Suprapubic skin (tissue), 4 donors: ENCODE measurements at regions not wholly inside any gene's neighbourhood (a gene's known extent, or its start where the extent isn't known, plus 50 kb on each side); places are given as distances from the start of the nearest gene placed in this dataset.

Experiments used
- DNase-seq, 2 donors: peaks; one replicate each; pipeline ENCODE4 v3.0.0-alpha.2; 2019; ENCODE audit warnings: low spot score in 2 of 2
- H3K27ac ChIP-seq: fragments of 200-600 bp; sonication (generic); one replicate; pipeline ENCODE4 v1.5.1; 2019
- H3K27me3 ChIP-seq: fragments of 200-600 bp; sonication (generic); one replicate; pipeline ENCODE4 v1.5.1; 2019
- H3K36me3 ChIP-seq: fragments of 200-600 bp; sonication (generic); one replicate; pipeline ENCODE4 v1.5.1; 2019
- H3K4me1 ChIP-seq: fragments of 200-600 bp; sonication (generic); one replicate; pipeline ENCODE4 v1.5.1; 2019
- H3K4me3 ChIP-seq: fragments of 200-600 bp; sonication (generic); one replicate; pipeline ENCODE4 v1.5.1; 2019; ENCODE audit warnings: mild to moderate bottlenecking
- H3K9me3 ChIP-seq: fragments of 200-600 bp; sonication (generic); one replicate; pipeline ENCODE4 v1.5.1; 2019
- EP300 ChIP-seq: sonication (generic); formaldehyde crosslinking; IDR thresholded peaks from one replicate; pipeline ENCODE4 v1.6.1; 2017; ENCODE audit warnings: antibody characterized with exemption
- POLR2A ChIP-seq, 2 donors: fragments of 450-650 bp; IDR thresholded peaks; one replicate each; pipeline ENCODE4 v1.6.1; 2017; ENCODE audit warnings: antibody characterized with exemption in 2 of 2, mild to moderate bottlenecking in 2 of 2, moderate library complexity in 2 of 2
- POLR2AphosphoS5 ChIP-seq, 3 donors: sonication (generic); formaldehyde crosslinking; IDR thresholded peaks; one replicate each; pipeline ENCODE4 v1.6.1; 2017; ENCODE audit warnings: antibody characterized with exemption in 3 of 3
- WGBS: methylation state at CpG from one replicate; pipeline ENCODE4 v1.1.5; 2018; 5-methylcytosine and 5-hydroxymethylcytosine counted together
- TF ChIP-seq, protein P1 (sequence below), 2 donors: fragments of 200-600 bp in 1 of 2; fragments of 450-650 bp in 1 of 2; sonication (generic) in 1 of 2; IDR thresholded peaks; one replicate each; pipeline ENCODE4 v1.5.1; 2016 to 2019; ENCODE audit warnings: antibody characterized with exemption in 2 of 2, mild to moderate bottlenecking in 1 of 2, moderate library complexity in 1 of 2

DNA sequence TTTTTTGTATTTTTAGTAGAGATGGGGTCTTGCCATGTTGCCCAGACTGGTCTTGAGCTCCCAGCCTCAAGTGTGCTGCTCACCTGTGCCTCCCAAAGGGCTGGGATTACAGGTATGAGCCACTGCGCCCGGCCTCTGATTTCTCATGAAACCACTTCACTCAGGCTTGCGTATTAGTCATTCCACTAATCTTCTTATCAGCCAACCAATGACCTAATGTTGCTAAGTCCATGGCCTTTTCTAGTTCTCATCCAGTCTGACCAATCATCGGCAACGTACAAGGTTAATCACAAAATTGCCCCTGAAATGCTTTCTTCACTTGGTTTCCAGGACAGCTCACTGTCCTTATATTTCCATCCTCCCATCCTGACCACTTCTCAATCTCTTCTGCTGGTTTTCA is 605.3 kb upstream of the SLC10A2 start:
- H3K36me3 ChIP-seq: no peaks in the 10 kb centered on the region
- H3K27me3 ChIP-seq: no peaks in the 10 kb centered on the region
- H3K4me1 ChIP-seq: no peaks in the 10 kb centered on the region
- H3K4me3 ChIP-seq: no peak overlapping the region
- WGBS: 95% methylated on average over 5 of the region's 5 CpGs
- TF ChIP-seq EP300 (no peak), POLR2A (IDR thresholded peaks at IDR 0.05) (no peak), POLR2AphosphoS5 (IDR thresholded peaks at IDR 0.05) (no peak)
- TF ChIP-seq, protein P1, sequence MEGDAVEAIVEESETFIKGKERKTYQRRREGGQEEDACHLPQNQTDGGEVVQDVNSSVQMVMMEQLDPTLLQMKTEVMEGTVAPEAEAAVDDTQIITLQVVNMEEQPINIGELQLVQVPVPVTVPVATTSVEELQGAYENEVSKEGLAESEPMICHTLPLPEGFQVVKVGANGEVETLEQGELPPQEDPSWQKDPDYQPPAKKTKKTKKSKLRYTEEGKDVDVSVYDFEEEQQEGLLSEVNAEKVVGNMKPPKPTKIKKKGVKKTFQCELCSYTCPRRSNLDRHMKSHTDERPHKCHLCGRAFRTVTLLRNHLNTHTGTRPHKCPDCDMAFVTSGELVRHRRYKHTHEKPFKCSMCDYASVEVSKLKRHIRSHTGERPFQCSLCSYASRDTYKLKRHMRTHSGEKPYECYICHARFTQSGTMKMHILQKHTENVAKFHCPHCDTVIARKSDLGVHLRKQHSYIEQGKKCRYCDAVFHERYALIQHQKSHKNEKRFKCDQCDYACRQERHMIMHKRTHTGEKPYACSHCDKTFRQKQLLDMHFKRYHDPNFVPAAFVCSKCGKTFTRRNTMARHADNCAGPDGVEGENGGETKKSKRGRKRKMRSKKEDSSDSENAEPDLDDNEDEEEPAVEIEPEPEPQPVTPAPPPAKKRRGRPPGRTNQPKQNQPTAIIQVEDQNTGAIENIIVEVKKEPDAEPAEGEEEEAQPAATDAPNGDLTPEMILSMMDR (IDR thresholded peaks at IDR 0.05): no peak
- no peak overlapping the region for H3K27ac ChIP-seq
- no peaks in the 10 kb centered on the region for H3K9me3 ChIP-seq
- DNase-seq: no peak

DNA sequence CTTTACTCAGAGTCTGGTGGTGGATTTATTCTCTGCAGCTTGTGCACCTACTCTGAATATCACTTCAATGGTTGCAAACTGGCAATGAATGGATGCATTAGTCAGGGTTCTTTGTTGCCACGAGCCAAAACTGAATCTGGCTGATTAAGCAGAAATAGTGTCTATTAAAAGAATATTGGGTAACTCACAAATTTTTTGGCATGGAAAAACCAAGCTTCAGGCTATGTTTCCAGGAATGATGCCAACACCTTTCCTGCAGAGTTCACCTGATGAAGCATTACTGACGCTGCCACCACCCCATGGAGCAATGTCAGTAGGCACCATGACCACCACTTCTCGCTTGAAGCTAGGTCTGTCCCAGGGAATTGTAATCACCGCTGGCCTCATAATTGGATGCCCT is 597.8 kb upstream of the SLC10A2 start:
- H3K4me1 ChIP-seq: peaks cover 4% of the 10 kb centered on the region
- no peaks in the 10 kb centered on the region for H3K27me3 ChIP-seq
- H3K27ac ChIP-seq: no peak overlapping the region
- TF ChIP-seq POLR2AphosphoS5 (IDR thresholded peaks at IDR 0.05) (no peak), EP300 (no peak)
- TF ChIP-seq, protein P1 (IDR thresholded peaks at IDR 0.05): no peak
- H3K9me3 ChIP-seq: no peaks in the 10 kb centered on the region
- no peaks in the 10 kb centered on the region for H3K36me3 ChIP-seq
- DNase-seq: no peak
- H3K4me3 ChIP-seq: no peak overlapping the region
- 49% methylated on average over 4 of the region's 4 CpGs for WGBS

DNA sequence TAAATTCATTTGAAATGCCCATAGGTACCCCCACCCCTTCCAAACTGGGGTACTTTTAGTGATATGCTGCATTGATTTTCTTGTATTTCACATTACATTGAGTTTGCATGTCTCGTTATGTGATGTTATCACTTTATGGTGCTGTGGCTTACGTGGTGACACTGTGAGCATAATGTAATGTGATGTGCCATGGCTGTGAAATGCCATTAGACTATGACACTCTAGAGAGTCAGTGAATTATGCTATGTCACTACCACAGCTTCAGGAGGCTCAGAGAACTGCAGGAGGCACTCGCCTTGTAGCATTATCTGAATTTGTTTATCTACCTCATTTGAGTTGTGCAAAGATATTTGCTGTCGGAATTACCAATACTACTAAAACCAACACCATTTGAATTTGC is 590.1 kb upstream of the SLC10A2 start:
- no peak overlapping the region for H3K27ac ChIP-seq
- WGBS: 92% methylated on average over 4 of the region's 4 CpGs
- TF ChIP-seq, protein P1 (IDR thresholded peaks at IDR 0.05): no peak
- TF ChIP-seq POLR2A (IDR thresholded peaks at IDR 0.05): no peak
- TF ChIP-seq EP300: no peak
- TF ChIP-seq POLR2AphosphoS5 (IDR thresholded peaks at IDR 0.05): no peak
- H3K9me3 ChIP-seq: no peaks in the 10 kb centered on the region
- no peaks in the 10 kb centered on the region for H3K4me1 ChIP-seq
- no peak for DNase-seq
- no peaks in the 10 kb centered on the region for H3K36me3 ChIP-seq
- no peaks in the 10 kb centered on the region for H3K27me3 ChIP-seq
- H3K4me3 ChIP-seq: no peak overlapping the region

DNA sequence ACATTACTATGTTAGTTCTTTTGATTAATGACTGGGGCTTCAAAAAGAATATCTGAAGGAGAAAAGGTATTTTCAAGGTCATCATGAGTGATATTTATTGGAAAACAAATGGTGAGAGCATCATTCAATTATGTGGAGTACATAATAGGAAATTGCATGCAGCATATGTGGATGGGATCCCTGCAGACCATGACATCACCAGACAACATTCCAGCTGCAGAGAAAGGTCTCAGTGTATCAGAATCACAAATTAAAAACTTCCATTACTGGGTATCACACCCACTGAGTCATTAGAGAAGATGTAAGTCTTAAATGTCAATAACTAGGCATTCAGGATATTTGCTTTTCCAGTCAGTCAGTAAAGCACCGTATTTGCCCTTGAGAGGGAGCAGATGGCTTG is 574.4 kb upstream of the SLC10A2 start:
- Histone ChIP-seq H3K27me3 (no peaks in the 10 kb centered on the region), H3K27ac (no peak overlapping the region), H3K36me3 (no peaks in the 10 kb centered on the region), H3K9me3 (no peaks in the 10 kb centered on the region), H3K4me1 (no peaks in the 10 kb centered on the region), H3K4me3 (no peak overlapping the region)
- WGBS: 37% methylated on average over 1 of the region's 1 CpG
- DNase-seq: no peak
- TF ChIP-seq EP300 (no peak), POLR2AphosphoS5 (IDR thresholded peaks at IDR 0.05) (no peak), POLR2A (IDR thresholded peaks at IDR 0.05) (no peak)
- TF ChIP-seq, protein P1 (IDR thresholded peaks at IDR 0.05): no peak

DNA sequence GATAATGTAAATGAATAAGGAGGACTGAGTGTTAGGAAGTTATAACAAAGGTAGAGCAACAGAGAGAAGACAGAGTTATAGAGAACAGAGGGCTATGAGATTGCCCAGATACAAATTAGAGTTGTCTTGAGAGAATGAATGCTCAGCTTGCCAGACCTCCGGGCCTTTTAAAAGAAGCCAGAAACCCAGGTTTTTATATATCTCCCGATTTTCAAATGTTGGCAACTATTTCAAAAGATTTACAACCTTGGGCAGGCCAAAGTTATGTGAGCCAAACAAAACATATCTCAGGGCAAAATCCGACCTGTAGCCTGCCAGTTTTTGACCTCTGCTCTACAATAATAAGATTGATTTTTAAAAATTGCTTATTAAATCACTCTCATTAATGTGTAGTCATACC is 573.1 kb upstream of the SLC10A2 start:
- H3K4me1 ChIP-seq: no peaks in the 10 kb centered on the region
- no peaks in the 10 kb centered on the region for H3K36me3 ChIP-seq
- TF ChIP-seq POLR2AphosphoS5 (IDR thresholded peaks at IDR 0.05) (no peak), POLR2A (IDR thresholded peaks at IDR 0.05) (no peak), EP300 (no peak)
- TF ChIP-seq, protein P1 (IDR thresholded peaks at IDR 0.05): no peak
- no peak for DNase-seq
- WGBS: 26% methylated on average over 3 of the region's 3 CpGs
- H3K9me3 ChIP-seq: no peaks in the 10 kb centered on the region
- H3K27ac ChIP-seq: no peak overlapping the region
- H3K27me3 ChIP-seq: no peaks in the 10 kb centered on the region
- no peak overlapping the region for H3K4me3 ChIP-seq
